Karpas-422 (cell line): ENCODE measurements at regions not wholly inside any gene's neighbourhood (a gene's known extent, or its start where the extent isn't known, plus 50 kb on each side); places are given as distances from the start of the nearest gene placed in this dataset.
"Not testable (repeated sequence)": the region's sequence is repeated elsewhere in the genome, so short reads cannot be mapped to it uniquely, and the experiment has no call there.

Experiments
- DNase-seq: peaks from one replicate; pipeline ENCODE4 v3.0.0-alpha.2; 2015
- H2AFZ ChIP-seq: fragments of 200-600 bp; sonication (generic); 2 replicates; pipeline ENCODE4 v1.6.1; 2014; ENCODE audit warnings: antibody characterized with exemption, low read length, mixed read lengths
- H3K27ac ChIP-seq: fragments of 200-600 bp; sonication (generic); 2 replicates; pipeline ENCODE4 v1.5.1; 2014; ENCODE audit warnings: mild to moderate bottlenecking, low read length, moderate library complexity
- H3K27me3 ChIP-seq: fragments of 200-600 bp; sonication (generic); 2 replicates; pipeline ENCODE4 v1.6.1; 2014; ENCODE audit warnings: low read length, mixed read lengths
- H3K36me3 ChIP-seq: fragments of 200-600 bp; sonication (generic); 2 replicates; pipeline ENCODE4 v1.6.1; 2014; ENCODE audit warnings: low read length, mixed read lengths; ENCODE audit not compliant: insufficient read depth
- H3K4me1 ChIP-seq: fragments of 200-600 bp; sonication (generic); 2 replicates; pipeline ENCODE4 v1.6.1; 2014; ENCODE audit warnings: mild to moderate bottlenecking, low read length, mixed read lengths
- H3K4me2 ChIP-seq: fragments of 200-600 bp; sonication (generic); 2 replicates; pipeline ENCODE4 v1.6.1; 2014; ENCODE audit warnings: low read length, low read depth, mild to moderate bottlenecking; ENCODE audit not compliant: poor library complexity, severe bottlenecking
- H3K4me3 ChIP-seq: fragments of 200-600 bp; sonication (generic); 2 replicates; pipeline ENCODE4 v1.5.1; 2014; ENCODE audit warnings: mild to moderate bottlenecking, antibody characterized with exemption, low read length, mixed read lengths
- H3K79me2 ChIP-seq: fragments of 200-600 bp; sonication (generic); 2 replicates; pipeline ENCODE4 v1.6.1; 2014; ENCODE audit warnings: mild to moderate bottlenecking, low read length, mixed read lengths
- H3K9ac ChIP-seq: fragments of 200-600 bp; sonication (generic); 2 replicates; pipeline ENCODE4 v1.6.0; 2014; ENCODE audit warnings: low read length
- H3K9me2 ChIP-seq: fragments of 200-600 bp; sonication (generic), shearing (Covaris generic); replicated peaks from 2 replicates; pipeline ENCODE4 v1.6.0; 2014; ENCODE audit warnings: mild to moderate bottlenecking, low read length, moderate library complexity; ENCODE audit not compliant: insufficient read depth
- H3K9me3 ChIP-seq: fragments of 300-700, 200-600 bp; sonication (generic); 2 replicates; pipeline ENCODE4 v1.6.1; 2014; ENCODE audit warnings: low read length, mixed read lengths
- H4K20me1 ChIP-seq: fragments of 200-600 bp; sonication (generic); 2 replicates; pipeline ENCODE4 v1.6.1; 2014; ENCODE audit warnings: mild to moderate bottlenecking, antibody characterized with exemption, low read length, low read depth; ENCODE audit not compliant: insufficient read depth

DNA sequence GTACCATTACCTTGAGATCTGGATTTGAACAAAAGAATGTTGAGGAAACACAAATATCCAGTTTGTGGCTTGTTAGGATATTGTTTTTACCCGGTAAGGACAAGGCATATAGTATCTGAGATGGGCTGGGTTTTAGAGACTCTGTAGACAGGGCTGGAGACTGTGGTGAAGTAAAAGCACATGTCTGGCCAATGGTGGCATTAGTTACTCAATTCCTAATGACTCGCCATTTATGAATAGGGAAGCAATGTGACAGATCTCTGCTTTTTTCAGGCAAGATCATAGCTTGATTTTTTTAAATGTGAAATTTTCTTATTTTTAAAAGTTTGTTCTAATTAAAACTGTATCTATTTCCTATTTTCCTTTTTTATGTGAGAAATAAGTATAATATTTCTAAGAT, 371.1 kb upstream of the SPRY2 start:
- no peak for DNase-seq
- H3K79me2 ChIP-seq: no peaks in the 10 kb centered on the region
- H3K4me2 ChIP-seq: no peak overlapping the region
- no peaks in the 10 kb centered on the region for H3K4me1 ChIP-seq
- no peaks in the 10 kb centered on the region for H3K9me2 ChIP-seq
- no peaks in the 10 kb centered on the region for H3K36me3 ChIP-seq
- peaks cover 3% of the 10 kb centered on the region for H3K9me3 ChIP-seq
- H2AFZ ChIP-seq: no peak overlapping the region
- H4K20me1 ChIP-seq: no peaks in the 10 kb centered on the region
- no peaks in the 10 kb centered on the region for H3K27me3 ChIP-seq
- no peak overlapping the region for H3K27ac ChIP-seq
- H3K9ac ChIP-seq: no peak overlapping the region
- no peak overlapping the region for H3K4me3 ChIP-seq

DNA sequence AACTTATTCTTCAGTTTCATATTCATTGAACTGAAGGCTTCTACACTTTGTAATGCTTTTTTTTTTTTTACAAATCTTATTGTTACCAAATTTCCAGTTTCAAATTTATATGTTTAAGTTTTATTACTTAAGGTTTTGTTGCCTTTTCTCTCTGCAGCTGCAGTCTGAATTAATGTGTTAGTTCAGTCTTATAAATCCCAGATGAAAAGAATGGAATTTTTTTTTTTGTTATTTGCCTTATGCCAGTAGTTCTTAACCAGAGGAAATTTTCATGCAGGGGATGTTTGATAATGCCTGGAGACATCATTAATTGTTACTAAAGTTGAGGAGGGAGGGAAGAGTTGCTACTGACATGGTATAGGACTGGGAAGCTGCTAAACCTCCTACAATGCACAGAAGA, 367.9 kb upstream of the SPRY2 start:
- no peak for DNase-seq

DNA sequence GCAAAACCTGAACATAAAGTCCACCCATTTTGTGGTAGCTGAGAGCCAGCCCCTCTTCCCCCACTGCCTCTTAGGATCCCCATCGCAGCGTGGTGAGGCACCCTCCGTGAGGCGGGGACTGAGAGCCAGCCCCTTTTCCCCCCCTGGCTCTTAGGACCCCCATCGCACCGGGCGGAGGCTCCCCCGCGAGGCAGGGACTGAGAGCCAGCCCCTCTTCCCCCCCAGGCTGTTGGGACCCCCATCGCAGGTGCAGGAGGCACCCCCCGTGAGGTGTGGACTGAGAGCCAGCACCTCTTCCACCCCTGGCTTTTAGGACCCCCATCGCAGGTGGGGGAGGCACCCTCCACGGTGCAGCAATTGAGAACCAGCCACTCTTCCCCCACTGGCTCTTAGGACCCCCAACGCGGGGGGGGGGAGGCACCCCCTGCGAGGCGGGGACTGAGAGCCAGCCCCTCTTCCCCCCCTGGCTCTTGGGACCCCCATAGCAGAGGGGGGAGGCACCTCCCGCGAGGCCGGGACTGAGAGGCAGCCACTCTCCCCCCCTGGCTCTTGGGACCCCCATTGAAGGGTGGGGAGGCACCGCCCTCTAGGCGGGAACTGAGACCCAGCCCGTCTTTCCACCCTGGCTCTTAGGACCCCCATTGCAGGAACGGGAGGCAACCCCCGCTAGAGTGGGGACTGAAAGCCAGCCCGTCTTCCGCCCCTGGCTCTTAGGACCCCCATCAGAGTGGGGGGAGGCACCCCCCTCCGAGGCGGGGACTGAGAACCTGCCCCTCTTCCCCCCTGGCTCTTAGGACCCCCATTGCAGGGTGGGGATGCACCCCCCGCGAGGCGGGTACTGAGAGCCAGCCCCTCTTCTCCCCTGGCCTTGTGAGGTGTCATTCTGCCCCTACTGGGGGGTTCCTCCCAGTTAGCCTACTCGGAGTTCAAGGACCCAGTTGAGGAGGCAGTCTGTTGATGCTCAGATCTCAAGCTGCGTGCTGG, 366.4 kb upstream of the SPRY2 start:
- DNase-seq: no peak
- Histone ChIP-seq H4K20me1 (no peaks in the 10 kb centered on the region), H3K27me3 (no peaks in the 10 kb centered on the region), H3K79me2 (no peaks in the 10 kb centered on the region), H3K4me3 (no peak overlapping the region), H3K9ac (no peak overlapping the region), H3K9me3 (peaks cover 3% of the 10 kb centered on the region), H3K27ac (no peak overlapping the region), H2AFZ (no peak overlapping the region), H3K9me2 (no peaks in the 10 kb centered on the region), H3K4me2 (no peak overlapping the region), H3K4me1 (no peaks in the 10 kb centered on the region), H3K36me3 (no peaks in the 10 kb centered on the region)

More for the DNA sequence above, 367.9 kb upstream of the SPRY2 start:
- Histone ChIP-seq H3K4me3 (no peak overlapping the region), H4K20me1 (no peaks in the 10 kb centered on the region), H3K27ac (no peak overlapping the region), H3K27me3 (no peaks in the 10 kb centered on the region), H3K79me2 (no peaks in the 10 kb centered on the region), H3K9ac (no peak overlapping the region), H3K4me1 (no peaks in the 10 kb centered on the region), H3K4me2 (no peak overlapping the region), H3K36me3 (no peaks in the 10 kb centered on the region), H3K9me2 (no peaks in the 10 kb centered on the region), H2AFZ (no peak overlapping the region), H3K9me3 (peaks cover 3% of the 10 kb centered on the region)

DNA sequence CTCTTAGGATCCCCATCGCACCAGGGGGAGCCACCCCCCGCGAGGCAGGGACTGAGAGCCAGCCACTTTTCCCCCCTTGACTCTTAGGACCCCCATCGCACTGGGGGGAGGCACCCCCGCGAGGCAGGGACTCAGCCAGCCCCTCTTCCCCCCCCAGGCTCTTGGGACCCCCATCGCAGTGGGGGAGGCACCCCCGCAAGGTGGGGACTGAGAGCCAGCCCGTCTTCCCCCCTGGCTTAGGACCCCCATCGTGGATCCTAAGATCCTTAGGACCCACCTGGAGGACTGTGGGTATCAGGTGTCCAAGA, 365.2 kb upstream of the SPRY2 start:
- no peak overlapping the region for H2AFZ ChIP-seq
- H3K9ac ChIP-seq: no peak overlapping the region
- no peak overlapping the region for H3K4me2 ChIP-seq
- H3K27me3 ChIP-seq: no peaks in the 10 kb centered on the region
- no peaks in the 10 kb centered on the region for H3K79me2 ChIP-seq
- H3K9me3 ChIP-seq: peaks cover 3% of the 10 kb centered on the region
- no peak for DNase-seq
- H4K20me1 ChIP-seq: no peaks in the 10 kb centered on the region
- no peaks in the 10 kb centered on the region for H3K4me1 ChIP-seq
- H3K9me2 ChIP-seq: no peaks in the 10 kb centered on the region
- H3K4me3 ChIP-seq: no peak overlapping the region
- no peak overlapping the region for H3K27ac ChIP-seq
- H3K36me3 ChIP-seq: no peaks in the 10 kb centered on the region

DNA sequence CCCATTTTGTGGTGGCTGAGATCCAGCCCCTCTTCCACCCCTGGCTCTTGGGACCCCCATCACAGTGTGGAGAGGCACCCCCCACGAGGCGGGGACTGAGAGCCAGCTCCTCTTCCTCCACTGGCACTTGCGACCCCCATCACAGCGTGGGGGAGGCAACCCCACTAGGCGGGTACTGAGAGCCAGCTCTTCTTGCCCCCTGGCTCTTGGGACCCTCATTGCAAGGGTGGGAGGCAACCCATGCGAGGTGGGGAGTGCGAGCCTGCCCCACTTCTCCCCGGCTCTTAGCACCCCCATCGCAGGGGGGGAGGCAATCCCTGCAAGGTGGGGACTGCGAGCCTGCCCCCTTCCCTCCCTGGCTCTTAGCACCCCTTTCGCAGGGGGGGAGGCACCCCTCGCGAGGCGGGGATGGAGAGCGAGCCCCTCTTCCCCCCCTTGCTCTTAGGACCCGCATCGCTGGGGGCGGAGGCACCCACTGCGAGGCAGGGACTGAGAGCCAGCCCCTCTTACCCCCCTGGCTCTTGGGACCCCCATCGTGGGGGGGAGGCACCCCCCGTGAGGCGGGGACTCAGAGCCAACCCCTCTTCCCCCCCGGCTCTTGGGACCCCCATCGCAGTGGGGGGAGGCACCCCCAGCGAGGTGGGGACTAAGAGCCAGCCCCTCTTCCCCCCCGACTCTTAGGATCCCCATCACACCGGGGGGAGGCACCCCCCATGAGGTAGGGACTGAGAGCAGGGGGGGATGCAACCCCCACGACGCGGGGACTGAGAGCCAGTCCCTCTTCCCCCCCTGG, 364.6 kb upstream of the SPRY2 start:
- no peak overlapping the region for H3K27ac ChIP-seq
- H3K4me2 ChIP-seq: no peak overlapping the region
- DNase-seq: no peak
- no peak overlapping the region for H3K9ac ChIP-seq
- H3K27me3 ChIP-seq: no peaks in the 10 kb centered on the region
- no peaks in the 10 kb centered on the region for H3K79me2 ChIP-seq
- H2AFZ ChIP-seq: no peak overlapping the region
- H3K4me3 ChIP-seq: no peak overlapping the region
- H4K20me1 ChIP-seq: no peaks in the 10 kb centered on the region
- H3K9me2 ChIP-seq: no peaks in the 10 kb centered on the region
- H3K4me1 ChIP-seq: no peaks in the 10 kb centered on the region
- H3K36me3 ChIP-seq: no peaks in the 10 kb centered on the region
- no peaks in the 10 kb centered on the region; the same call in 1 of the 2 replicates for H3K9me3 ChIP-seq

DNA sequence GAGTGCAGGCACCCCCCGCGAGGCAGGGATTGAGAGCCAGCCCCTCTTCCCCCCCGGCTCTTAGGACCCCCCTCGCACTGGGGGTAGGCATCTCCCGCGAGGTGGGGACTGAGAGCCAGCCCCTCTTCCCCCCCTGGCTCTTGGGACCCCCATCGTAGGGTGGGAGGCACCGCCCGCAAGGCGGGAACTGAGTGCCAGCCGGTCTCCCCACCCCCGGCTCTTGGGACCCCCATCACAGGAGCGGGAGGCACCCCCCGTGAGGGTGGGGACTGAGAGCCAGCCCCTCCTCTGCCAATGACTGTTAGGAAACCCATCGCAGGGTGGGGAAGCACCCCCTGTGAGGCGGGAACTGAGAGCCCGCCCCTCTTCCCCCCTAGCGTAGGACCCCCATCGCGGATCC, 363.4 kb upstream of the SPRY2 start:
- Histone ChIP-seq H3K9me3 (no peaks in the 10 kb centered on the region; the same call in 1 of the 2 replicates), H4K20me1 (no peaks in the 10 kb centered on the region), H3K36me3 (no peaks in the 10 kb centered on the region), H3K27me3 (no peaks in the 10 kb centered on the region), H3K4me3 (no peak overlapping the region), H3K4me1 (no peaks in the 10 kb centered on the region), H3K27ac (no peak overlapping the region), H3K9ac (no peak overlapping the region), H3K4me2 (no peak overlapping the region), H2AFZ (no peak overlapping the region), H3K9me2 (no peaks in the 10 kb centered on the region), H3K79me2 (no peaks in the 10 kb centered on the region)
- DNase-seq: no peak

DNA sequence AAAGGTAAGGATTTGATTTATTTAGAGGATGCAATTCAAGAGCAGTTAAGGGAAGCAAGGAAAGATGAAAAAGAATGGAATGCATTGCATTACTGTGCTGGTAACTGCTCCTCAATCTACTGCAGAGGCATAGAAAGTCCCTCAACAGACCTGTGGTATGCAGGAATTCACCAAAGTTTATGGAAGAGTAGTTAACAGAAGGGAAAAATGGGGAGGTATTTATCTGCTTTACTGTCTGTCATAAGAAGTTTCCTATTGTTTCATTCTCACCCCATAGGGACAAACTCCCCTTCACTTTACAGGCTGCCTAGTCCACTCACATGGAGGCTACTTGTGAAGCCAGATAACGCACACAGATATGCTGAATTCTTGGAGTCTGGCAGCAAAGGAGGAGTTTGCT, 354.9 kb upstream of the SPRY2 start:
- Histone ChIP-seq H3K4me1 (no peaks in the 10 kb centered on the region), H3K27ac (no peak overlapping the region), H3K9me3 (peaks cover 2% of the 10 kb centered on the region; the same call in 1 of the 2 replicates), H4K20me1 (no peaks in the 10 kb centered on the region), H3K27me3 (no peaks in the 10 kb centered on the region), H3K4me2 (no peak overlapping the region), H3K9me2 (no peaks in the 10 kb centered on the region), H3K9ac (no peak overlapping the region), H3K36me3 (no peaks in the 10 kb centered on the region), H3K4me3 (no peak overlapping the region), H2AFZ (no peak overlapping the region), H3K79me2 (no peaks in the 10 kb centered on the region)
- no peak for DNase-seq

DNA sequence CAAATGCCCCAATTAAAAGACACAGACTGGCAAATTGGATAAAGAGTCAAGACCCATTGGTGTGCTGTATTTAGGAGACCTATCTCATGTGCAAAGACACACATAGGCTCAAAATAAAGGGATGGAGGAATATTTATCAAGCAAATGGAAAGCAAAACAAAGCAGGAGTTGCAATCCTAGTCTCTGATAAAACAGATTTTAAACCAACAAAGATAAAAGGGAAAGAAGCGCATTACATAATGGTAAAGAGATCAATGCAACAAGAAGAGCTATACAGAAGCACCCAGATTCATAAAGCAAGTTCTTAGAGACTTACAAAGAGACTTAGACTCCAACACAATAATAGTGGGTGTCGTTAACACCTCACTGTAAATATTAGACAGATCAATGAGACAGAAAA, 350.9 kb upstream of the SPRY2 start:
- not testable (repeated sequence) for H3K27ac ChIP-seq, H3K27me3 ChIP-seq, H3K4me2 ChIP-seq, H3K9me3 ChIP-seq, H3K9ac ChIP-seq, H3K4me3 ChIP-seq, H3K4me1 ChIP-seq, H4K20me1 ChIP-seq, H3K36me3 ChIP-seq, H2AFZ ChIP-seq, DNase-seq, H3K79me2 ChIP-seq, H3K9me2 ChIP-seq
